ENCODE measurements at regions not wholly inside any gene's neighbourhood (a gene's known extent, or its start where the extent isn't known, plus 50 kb on each side); places are given as distances from the start of the nearest gene placed in this dataset.
A peak's percentile ranks its signal among the peaks of the same experiment; 100 is the strongest.

DNA sequence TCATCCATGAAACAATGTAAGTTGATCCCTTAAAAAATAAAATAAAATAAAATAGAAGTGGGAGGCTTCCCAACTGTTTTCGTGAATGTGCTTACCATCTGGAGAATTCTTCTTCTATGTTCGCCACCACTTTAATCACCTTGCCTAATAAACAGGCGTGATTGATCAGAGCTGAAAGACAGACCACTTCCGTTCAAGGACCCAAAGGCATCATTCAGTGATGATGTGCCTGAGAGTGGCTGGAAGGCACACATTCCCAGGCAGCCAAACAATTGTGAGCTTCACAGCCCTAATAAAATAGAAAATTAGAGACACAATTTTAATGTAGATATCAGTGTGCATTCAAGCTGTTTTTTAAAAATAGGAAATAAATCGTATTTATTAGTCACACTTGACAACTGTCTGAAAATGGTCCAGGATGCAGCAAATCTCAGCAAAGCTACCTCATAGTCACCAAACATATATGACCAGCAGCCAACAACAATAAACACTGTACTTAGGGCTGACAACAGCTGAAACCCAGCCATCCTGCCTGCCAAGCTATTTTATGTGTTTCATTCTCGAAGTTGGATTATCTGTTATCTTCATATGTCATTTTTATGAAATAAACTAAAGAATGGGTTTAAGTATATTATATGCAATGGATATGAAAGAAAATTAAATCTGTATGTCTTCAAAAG lies 163.2 kb upstream of the FAM9B start:
- no peak for DNase-seq

DNA sequence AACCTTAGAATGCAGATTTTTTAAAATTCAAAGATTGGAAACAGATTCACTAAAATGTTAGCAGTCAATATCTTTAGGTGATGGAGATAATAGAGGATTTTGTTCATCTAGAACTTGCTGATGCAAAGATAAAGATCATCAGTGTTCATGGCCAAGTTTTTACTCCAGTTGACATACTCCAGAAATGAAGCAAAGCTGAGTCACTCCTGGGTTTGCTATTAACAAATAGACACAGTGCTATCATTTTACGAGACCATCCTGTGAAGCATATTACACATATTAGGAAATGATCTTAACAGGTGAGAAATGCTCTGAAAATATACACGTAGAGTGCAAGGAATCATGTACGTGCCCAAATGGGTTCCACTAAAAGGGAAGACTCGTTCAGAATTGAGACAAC lies 170.6 kb upstream of the FAM9B start:
- no peak for DNase-seq

DNA sequence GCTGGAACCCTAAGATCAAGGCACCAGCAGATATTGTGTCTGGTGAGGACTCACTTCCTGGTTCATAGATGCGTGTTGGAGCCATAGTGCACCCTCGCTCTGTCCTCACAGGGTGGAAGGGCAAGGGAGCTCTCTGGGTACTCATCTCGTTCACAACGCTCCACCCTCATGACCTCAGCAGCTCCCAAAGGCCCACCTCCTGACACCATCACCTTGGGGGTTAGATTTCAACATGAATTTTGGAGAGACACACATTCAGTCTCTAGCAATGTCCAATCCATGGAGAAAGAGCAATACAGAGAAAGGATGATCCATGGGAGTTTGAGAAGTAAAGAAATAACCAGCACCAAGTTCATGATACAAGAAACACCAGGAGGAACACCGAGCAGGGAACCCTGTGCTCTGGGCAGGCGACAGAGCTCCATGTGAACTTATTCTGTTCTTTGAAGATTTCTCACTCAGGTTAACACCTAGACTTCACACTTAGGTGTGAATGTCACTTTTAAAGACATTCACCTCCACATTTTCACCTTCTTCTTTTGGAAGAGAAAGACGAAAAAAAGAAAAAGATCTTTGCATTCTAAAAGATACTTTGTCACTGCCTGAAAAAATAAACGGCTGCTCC lies 171.8 kb upstream of the FAM9B start:
- no peak for DNase-seq

DNA sequence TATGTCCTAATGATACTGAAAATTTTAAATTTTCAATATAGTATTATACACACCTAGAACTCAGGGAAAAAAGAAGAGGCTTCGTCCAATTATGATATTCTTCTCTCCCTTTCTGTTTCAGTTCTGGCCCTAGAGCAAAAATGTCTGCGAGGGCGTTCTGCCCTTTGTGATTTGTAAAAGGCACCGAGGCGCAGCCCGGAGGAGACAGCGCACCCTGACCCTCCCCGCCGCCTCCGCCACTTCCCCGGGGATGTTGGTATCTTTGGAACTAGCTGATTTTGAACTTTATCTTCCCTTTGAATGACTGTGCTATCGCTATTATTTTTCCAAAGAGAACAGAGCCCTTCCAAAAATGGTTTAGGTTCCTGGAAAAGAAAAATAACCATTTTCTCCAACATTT lies 173.2 kb upstream of the FAM9B start:
- DNase-seq: no peak

DNA sequence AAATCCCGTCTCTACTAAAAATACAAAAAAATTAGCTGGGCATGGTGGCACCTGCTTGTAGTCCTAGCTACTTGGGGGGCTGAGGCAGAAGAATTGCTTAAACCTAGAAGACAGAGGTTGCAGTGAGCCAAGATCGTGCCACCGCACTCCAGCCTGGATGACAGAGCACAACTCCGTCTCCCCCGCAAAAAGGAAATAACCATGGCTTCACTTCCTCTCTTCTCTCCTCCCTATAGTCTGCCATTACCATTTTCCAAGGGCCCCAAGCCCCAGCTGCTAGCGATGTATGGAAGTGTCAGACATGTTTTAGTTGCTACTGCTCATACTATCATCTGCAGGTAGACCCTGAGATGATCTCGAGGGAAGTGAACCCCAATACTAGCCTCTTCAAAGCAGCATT lies 177.3 kb upstream of the FAM9B start:
- DNase-seq: no peak

DNA sequence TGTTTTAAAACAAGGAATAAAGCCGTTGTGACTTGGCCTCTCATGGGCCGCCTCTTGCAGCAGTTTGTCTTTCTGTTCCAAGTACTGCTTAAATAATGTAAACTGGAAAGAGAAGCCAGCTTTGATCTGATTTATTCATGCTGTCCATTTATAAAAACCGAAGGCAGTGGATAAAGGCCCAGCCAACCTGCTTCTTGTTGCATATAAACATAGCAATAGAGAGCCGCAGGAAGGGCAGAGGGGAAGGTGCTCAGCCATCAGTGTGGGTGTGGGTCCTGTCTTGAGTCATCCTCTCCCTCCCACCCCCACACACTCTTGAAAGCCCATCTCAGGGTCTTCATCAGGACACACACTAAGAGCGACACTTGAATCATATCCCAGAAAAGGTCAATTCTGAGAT lies 187.9 kb upstream of the FAM9B start:
- DNase-seq: no peak

DNA sequence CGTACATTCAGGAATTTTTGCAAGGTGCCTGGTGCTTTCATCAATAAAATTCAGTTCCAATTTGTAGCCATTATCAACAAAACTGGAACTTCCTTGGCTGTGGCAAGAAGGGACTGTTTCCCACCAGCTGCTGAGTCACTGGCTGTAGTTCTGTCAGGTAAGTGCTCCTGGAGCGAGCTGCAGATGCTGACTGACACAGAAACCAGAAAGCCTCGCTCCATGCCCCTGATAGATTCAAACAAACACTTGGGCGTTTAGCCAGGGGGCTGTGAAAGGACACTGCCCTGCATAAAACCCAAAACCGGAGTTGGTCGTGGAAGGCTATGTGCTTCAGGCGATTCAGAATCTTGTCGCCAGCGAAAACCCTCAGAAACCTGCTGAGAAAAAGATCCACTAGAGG lies 188.4 kb upstream of the FAM9B start:
- no peak for DNase-seq

DNA sequence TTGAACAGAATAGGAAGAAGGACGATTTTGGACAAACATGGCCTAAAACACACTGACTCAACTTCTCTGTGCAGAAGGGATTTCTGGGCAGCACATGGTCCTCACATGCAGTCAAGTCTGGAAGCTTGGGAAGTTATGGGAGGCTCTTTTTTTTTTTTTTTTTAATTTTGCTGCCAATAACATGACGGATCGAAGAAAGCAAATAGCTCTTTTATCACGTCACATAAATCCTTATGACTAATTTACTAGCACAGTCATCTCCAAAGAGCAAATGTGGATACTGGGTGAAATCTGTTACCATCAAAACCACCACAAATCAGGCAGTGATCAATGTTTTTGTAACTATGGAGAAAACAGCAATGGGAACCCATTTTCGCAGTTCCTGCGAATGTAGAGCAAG lies 193.3 kb upstream of the FAM9B start:
- peak; percentile 18 for DNase-seq

DNA sequence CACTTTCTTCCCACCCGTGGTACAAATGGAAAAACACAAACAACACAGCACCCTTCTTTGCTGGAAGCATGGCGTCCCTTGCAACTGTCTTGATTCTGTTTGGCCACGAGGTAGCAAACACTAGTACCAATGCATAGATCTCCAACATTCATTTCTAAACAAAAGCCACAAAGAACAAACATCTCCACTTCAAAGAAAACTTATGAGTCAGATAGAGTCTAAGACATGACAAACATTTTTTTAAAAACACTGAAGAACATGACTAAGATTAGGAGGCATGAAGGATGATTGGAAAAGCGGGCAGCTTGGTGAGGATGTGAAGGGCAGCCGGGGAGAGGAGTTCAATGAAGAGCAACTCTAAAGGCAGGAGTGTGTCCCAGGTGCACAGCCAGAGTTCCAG lies 197.6 kb upstream of the FAM9B start:
- DNase-seq: peak; percentile 43

DNA sequence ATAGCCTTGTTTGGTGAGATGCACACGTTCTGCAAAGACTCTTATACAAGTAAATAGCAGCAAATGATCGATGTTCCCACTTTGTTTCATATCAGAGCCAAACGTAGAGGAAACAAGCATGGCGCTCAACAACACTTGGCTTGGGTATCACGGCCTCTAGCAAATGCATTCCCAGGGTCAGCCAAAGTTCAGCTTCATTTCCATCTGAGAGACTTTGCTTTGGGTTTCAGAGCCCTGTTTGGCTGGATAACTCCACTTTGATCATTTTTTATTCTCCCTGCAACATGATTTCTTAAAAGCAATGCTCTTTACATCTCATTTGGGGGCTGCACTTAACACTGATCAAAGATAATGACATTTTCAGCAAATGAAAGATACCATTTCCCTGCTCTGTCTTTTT lies 199.2 kb upstream of the FAM9B start:
- DNase-seq: no peak

DNA sequence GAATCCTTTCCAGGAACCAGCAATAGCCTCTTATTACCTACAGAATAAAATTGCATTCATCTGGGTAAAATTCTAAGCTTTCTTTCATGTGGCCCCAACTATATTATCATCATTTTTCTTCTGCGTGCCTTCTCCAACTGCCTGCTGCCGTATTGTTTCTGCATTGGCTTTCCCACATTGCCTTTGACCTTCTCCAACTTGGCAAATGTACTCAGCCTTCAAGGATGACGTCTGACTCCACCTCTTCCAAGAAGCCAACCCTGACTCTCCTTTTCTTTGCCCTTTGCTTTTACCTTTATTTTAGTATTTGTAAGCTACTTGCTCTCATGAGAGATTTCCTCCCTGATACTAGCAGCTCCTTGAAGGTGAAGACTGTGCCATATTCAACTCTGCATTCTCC lies 200.4 kb upstream of the FAM9B start:
- DNase-seq: no peak

DNA sequence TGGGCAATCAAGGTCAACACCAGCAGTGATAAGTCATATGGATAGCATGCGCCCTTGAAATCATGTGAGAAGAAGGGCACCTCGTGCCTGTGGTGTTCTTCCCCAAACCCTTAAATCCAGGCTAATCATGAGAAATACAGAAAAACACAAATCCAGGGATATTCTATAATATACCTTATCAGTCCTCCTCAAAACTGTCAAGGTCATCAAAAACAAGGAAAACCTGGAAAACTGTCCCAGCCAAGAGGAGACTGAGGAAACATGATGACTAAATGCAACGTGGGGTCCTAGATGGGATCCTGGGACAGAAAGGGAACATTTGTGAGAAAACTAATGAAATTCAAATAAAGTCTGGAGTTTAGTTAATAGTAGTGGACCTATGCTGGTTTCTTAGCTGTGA lies 201.8 kb upstream of the FAM9B start:
- no peak for DNase-seq

DNA sequence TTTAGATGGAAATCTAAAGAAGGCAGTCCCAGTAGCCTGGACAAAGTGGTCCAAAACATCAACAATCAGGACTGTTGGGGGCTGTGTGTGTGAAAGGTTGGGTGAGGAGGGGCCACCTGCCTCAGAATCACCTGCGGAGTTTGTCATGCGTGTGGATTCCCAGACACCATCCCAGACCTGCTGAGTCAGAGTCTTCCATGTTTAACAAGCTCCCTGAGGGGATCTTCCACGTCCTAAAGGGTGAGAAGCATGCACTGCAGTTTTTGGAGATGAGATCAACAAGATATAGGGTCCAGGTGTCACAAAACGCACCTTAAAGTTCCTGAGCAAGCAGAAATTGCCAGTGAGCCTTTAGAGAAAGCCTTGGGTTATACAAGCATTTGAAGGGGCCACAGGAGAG lies 207.0 kb upstream of the FAM9B start:
- no peak for DNase-seq

DNA sequence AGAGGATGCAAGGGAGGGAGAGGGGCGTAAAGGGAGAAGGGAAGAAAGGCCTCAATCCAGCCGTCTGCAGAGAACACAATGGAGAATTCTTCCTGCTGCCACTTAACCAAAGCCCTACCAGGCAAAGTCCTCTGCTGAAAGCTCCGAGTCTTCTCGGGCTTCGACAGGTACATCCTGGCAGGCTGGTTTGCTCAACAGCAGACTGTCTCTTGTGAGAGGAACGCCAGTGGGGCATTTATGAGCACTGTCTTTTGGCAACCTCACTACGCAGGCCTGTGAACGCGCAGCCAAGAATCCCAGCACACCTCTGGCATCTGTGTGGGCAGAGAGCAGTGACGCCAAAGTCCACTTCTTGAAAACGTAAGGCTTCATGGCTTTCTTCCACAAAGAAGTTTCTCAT lies 207.5 kb upstream of the FAM9B start:
- DNase-seq: no peak

DNA sequence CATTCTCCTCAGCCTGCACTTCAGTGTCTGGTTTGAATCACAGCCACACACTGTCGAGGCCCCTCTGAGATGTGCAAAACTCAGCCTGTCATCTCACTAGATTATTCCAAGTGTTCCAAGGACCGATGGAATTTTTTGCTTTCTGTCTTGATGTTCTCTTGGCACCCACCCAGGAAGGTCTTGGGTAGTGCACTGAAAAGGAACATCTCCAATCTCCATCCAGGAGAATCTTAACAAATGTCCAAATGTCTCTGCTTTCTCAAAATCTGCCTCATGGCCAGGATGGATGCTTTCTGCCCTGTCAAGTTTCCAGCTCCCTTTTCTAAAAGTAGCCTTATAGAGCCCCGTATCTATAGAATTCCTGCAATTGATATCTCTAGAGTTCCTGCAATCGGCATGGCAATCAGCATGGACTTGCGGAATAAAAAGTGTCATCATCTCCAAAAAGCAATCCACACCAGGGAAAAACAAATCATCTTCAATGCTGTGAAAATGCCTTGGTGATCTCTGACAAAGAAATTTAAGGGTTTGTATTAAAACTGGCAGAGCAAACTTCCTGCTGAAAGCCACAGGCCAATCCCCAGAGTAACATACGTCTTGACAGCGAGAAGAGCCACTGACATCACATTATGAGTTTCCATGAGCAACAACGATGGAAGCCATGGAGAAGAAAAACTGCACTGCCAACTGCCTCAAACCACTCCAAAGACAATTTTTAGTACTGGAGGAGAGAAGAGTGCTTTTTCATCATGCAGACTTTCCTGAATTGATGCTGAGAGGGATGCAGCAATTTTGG lies 215.3 kb upstream of the FAM9B start:
- DNase-seq: no peak

DNA sequence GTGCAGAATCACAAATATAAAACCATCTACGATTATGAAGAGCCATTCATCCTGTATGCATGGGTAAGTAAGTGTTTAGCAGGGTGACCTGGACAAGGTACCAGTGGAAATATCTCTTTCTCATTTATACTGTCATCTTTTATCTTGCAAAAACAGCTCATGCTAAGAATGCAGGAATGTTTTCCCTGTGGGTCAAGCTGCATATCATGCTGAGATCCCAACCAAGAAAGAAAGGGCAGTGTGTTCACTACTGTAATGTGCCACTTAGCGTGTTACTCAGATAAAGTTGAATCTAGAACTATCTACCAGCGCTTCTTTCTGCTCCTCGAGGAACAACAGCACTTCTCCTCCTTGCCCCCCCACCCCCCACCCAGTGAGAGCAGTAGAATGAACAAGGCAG lies 212.7 kb upstream of the TBL1X start:
- no peak for DNase-seq

DNA sequence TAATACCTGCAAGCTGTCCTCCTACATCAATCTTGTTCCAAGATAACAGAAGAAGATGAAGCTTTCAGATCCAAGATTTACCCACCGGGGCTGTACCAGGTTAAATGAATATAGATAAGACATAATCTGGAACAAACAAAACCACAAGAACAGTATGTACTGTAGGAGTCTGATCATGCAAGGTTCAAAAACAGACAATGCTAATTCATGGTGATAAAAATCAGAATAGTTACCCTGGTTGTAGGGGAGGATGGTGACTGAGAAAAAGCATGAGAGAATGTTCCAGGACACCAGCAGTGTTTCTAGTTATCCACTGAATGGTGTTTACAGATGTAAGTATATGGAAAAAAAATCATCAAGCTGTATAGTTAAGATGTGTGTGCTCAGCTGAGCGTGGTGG lies 211.6 kb upstream of the TBL1X start:
- no peak for DNase-seq

DNA sequence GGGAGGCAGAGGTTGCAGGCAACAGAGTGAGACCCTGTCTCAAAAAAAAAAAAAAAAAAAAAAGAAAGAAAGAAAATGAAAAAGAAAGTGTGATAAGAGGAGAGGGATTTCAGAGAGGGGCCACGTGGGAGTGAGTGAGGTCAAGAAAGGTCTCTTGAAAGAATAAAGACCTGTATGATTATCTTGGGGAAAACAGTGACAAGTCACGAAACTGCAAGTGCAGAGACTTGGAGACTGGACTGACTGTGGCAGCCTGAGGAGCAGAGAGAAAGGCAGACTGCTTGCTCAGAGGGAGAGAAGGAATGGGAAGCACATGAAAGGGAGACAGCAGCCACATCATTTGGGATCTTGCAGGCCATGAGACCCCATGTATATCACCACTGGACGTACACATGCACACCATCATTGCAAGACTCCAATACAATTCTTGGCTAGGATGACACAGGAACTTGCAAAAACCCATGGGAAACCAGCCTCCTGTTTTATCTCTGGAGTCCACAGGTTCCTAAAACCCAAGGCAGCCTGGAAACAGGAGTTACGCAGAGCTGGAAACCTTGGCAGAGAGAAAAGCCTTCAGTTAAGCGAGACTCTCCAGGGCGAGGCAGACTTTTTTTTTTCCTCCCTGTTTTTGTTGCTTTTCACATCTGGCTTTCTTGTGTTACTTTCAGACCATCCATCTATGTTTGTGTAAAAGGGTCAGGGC lies 207.0 kb upstream of the TBL1X start:
- no peak for DNase-seq

DNA sequence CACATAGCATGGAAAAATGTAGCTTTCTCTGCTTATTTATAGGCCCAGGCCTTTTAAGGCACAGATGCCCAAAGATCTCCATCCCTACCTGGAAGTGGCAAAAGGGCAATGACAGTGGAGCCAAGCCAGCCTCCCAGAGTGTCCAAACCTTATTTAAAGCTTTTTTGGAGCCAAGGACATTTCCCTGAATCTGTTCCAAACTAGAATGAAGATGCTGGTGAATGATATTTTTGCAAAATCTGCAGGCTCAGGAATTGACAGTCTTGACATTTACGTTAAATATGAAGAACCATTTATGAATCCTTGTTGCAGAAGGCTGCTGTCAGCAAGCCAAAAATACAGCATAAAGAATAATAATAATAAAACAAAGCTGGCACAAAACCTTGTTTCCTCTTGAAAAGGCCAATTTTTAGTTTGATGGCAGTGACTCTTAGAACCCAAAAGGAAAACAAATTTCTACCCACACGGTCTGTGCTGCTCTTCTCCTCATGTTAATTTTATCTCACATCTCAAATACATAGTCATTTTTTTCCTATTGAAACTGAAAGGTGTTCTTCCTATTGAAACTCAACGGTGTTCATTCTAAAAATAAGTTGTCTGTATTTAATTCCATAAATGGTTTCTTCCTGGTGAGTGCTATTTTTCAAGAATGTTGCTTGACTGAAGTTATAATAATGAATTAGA lies 206.3 kb upstream of the TBL1X start:
- DNase-seq: no peak

DNA sequence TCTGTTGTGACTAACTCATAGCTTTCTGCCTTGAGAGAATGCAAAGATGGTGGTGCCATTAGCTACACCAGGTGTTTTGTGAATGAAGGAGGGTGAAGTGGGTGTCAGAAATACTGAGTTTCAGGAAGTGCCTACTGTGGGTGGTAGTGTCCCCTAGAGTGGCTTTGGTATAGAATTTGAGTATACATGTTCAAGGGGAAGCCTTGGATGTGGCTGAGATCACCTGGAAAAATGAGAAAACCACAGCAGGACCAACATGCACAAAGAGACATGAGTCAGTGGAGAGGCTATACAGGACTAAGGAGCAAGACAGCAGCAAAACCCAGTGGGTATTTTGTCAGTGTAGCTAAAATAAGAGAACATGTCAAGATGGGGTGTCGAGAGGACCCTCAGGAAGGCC lies 204.3 kb upstream of the TBL1X start:
- no peak for DNase-seq

DNA sequence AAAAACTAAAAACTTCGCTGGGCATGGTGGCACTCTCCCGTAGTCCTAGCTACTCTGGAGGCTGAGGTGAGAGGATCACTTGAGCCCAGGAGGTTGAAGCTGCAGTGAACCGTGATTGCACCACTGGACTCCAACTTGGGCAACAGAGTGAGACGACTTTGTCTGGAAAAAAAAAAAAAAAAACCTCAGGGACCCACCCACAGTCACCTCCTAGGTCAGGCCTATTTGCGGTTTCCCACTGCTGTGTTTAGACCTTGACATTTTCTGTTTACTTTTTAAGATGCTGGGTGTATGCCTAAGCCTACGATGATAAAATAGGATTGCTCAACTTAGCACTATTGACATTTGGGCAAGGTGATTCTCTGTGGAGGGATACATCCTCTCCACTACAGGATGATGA lies 197.4 kb upstream of the TBL1X start:
- DNase-seq: no peak

DNA sequence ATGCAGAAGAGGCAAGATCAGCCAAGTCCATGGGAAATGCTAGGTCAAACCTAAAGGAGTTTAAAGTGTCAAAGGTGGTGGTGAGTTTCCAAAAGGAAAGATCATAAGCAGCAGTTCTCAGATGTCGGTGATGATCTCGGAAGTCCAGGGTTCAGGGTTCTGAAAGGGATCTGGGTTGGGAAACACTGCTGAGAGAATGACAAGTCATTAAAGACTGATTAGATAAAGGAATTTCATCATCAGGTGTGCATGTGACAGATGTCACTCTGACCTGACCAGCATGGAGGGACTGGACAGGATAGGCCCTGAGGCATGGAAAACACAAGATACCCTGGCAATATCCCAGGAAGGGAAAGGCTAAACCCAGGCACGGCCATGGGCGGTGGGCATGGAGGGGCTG lies 195.7 kb upstream of the TBL1X start:
- DNase-seq: no peak
